Keratinocyte (primary cell): ENCODE measurements at regions not wholly inside any gene's neighbourhood (a gene's known extent, or its start where the extent isn't known, plus 50 kb on each side); places are given as distances from the start of the nearest gene placed in this dataset.

Experiments
- EZH2 ChIP-seq: IDR thresholded peaks from one replicate; pipeline ENCODE4 v1.6.1; 2012; ENCODE audit warnings: inconsistent platforms, mild to moderate bottlenecking, low read length, moderate library complexity
- TF ChIP-seq, protein P1 (sequence below), 3 experiments: IDR thresholded peaks in 1 of 3; conservative IDR thresholded peaks in 1 of 3; optimal IDR thresholded peaks in 1 of 3; 2 replicates in 2 of 3; 3 replicates in 1 of 3; pipeline versions ENCODE3 to v1.5.1; 2011; ENCODE audit warnings: low read length in 3 of 3, mild to moderate bottlenecking in 3 of 3, moderate library complexity in 2 of 3, control low read depth in 1 of 3, inconsistent platforms in 1 of 3; ENCODE audit not compliant: insufficient read depth in 2 of 3; ENCODE audit errors: extremely low read depth in 1 of 3

DNA sequence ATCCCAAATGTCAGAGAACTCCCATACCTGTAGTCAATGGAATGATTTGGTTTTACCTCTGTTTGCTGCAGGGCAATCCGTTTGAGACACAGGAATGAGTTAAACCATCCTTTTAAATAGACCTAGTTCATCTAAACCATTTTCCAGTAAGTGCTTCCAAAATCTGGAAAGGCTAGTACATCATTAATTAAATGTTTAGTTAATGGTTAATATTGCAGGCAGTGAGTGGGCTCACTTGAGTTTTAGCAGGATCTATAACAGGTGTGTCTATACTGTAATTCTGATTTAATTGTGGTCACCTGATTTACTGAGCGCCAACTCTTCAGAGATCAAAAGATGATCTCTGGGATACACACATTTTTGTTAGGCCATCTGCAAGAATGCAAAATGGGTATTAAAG is 353.9 kb upstream of the ROPN1 start:
- TF ChIP-seq EZH2, result no peak
- TF ChIP-seq, protein P1, sequence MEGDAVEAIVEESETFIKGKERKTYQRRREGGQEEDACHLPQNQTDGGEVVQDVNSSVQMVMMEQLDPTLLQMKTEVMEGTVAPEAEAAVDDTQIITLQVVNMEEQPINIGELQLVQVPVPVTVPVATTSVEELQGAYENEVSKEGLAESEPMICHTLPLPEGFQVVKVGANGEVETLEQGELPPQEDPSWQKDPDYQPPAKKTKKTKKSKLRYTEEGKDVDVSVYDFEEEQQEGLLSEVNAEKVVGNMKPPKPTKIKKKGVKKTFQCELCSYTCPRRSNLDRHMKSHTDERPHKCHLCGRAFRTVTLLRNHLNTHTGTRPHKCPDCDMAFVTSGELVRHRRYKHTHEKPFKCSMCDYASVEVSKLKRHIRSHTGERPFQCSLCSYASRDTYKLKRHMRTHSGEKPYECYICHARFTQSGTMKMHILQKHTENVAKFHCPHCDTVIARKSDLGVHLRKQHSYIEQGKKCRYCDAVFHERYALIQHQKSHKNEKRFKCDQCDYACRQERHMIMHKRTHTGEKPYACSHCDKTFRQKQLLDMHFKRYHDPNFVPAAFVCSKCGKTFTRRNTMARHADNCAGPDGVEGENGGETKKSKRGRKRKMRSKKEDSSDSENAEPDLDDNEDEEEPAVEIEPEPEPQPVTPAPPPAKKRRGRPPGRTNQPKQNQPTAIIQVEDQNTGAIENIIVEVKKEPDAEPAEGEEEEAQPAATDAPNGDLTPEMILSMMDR (optimal IDR thresholded peaks at IDR 0.05 in 1 of 3, IDR thresholded peaks at IDR 0.05 in 1 of 3, conservative IDR thresholded peaks at IDR 0.05 in 1 of 3; ENCODE audit: extremely low read depth in 1 of 3, insufficient read depth in 2 of 3, low read length in 3 of 3), result no peak
